Liver (tissue), 8 donors: ENCODE measurements at regions not wholly inside any gene's neighbourhood (a gene's known extent, or its start where the extent isn't known, plus 50 kb on each side); places are given as distances from the start of the nearest gene placed in this dataset.

Source experiments
- DNase-seq: peaks from one replicate; pipeline ENCODE4 v3.0.0-alpha.2; 2017; ENCODE audit warnings: low spot score
- H3K27ac ChIP-seq, 2 donors: one replicate each; pipeline ENCODE4 v1.7.0; 2013; ENCODE audit warnings: inconsistent platforms in 2 of 2, low read length in 2 of 2, control low read depth in 1 of 2, low read depth in 1 of 2, mild to moderate bottlenecking in 1 of 2
- H3K27me3 ChIP-seq, 4 donors: one replicate each; pipeline versions ENCODE4 v1.6.1 to v1.7.0; 2013; ENCODE audit warnings: low read length in 3 of 4, inconsistent platforms in 1 of 4, mild to moderate bottlenecking in 1 of 4, moderate library complexity in 1 of 4; ENCODE audit not compliant: control insufficient read depth in 4 of 4, insufficient read depth in 4 of 4
- H3K36me3 ChIP-seq, 4 donors: one replicate each; pipeline versions ENCODE4 v1.6.1 to v1.7.0; 2013; ENCODE audit warnings: low read length in 3 of 4, mild to moderate bottlenecking in 3 of 4, low read depth in 1 of 4, moderate library complexity in 1 of 4; ENCODE audit not compliant: control insufficient read depth in 4 of 4, insufficient read depth in 3 of 4
- H3K4me1 ChIP-seq, 4 donors: one replicate each; pipeline versions ENCODE4 v1.6.1 to v1.7.0; 2013; ENCODE audit warnings: low read length in 3 of 4, mild to moderate bottlenecking in 3 of 4, moderate library complexity in 1 of 4; ENCODE audit not compliant: control insufficient read depth in 4 of 4, insufficient read depth in 4 of 4
- H3K4me3 ChIP-seq, 3 donors: one replicate each; pipeline versions ENCODE4 v1.6.1 to v1.7.0; 2013; ENCODE audit warnings: low read length in 3 of 3, control low read depth in 1 of 3, low read depth in 1 of 3, mild to moderate bottlenecking in 1 of 3
- H3K9ac ChIP-seq, 2 donors: one replicate each; pipeline ENCODE4 v1.7.0; 2013; ENCODE audit warnings: low read length in 2 of 2, mild to moderate bottlenecking in 2 of 2, moderate library complexity in 2 of 2, control low read depth in 1 of 2, low read depth in 1 of 2
- H3K9me3 ChIP-seq, 4 donors: one replicate each; pipeline versions ENCODE4 v1.6.1 to v1.7.0; 2013; ENCODE audit warnings: low read length in 3 of 4; ENCODE audit not compliant: control insufficient read depth in 4 of 4
- ATF3 ChIP-seq: IDR thresholded peaks from 2 replicates; pipeline ENCODE4 v1.6.1; 2016; ENCODE audit warnings: antibody characterized with exemption
- EGR1 ChIP-seq, 2 donors: IDR thresholded peaks; 2 replicates each; pipeline ENCODE4 v1.6.1; 2016 to 2018; ENCODE audit warnings: antibody characterized with exemption in 2 of 2, low read depth in 2 of 2
- FOXA1 ChIP-seq: IDR thresholded peaks from 2 replicates; pipeline ENCODE4 v1.6.1; 2016; ENCODE audit warnings: antibody characterized with exemption
- FOXA2 ChIP-seq: IDR thresholded peaks from 2 replicates; pipeline ENCODE4 v1.6.1; 2016; ENCODE audit warnings: antibody characterized with exemption
- GABPA ChIP-seq, 2 donors: IDR thresholded peaks in 1 of 2; conservative IDR thresholded peaks in 1 of 2; 2 replicates each; pipeline ENCODE4 v1.6.1; 2016; ENCODE audit warnings: antibody characterized with exemption in 2 of 2, mild to moderate bottlenecking in 1 of 2, moderate library complexity in 1 of 2
- HNF4A ChIP-seq, 2 donors: conservative IDR thresholded peaks; 2 replicates each; pipeline ENCODE4 v1.6.1; 2016; ENCODE audit warnings: antibody characterized with exemption in 2 of 2, mild to moderate bottlenecking in 2 of 2
- HNF4G ChIP-seq: IDR thresholded peaks from 2 replicates; pipeline ENCODE4 v1.6.1; 2016; ENCODE audit warnings: antibody characterized with exemption
- JUND ChIP-seq, 2 donors: IDR thresholded peaks; 2 replicates each; pipeline ENCODE4 v1.6.1; 2016; ENCODE audit warnings: antibody characterized with exemption in 2 of 2
- MAX ChIP-seq: IDR thresholded peaks from 2 replicates; pipeline ENCODE4 v1.6.1; 2016; ENCODE audit warnings: antibody characterized with exemption
- NR2F2 ChIP-seq: IDR thresholded peaks from 2 replicates; pipeline ENCODE4 v1.6.1; 2016; ENCODE audit warnings: antibody characterized with exemption
- RAD21 ChIP-seq, 2 donors: IDR thresholded peaks; 2 replicates each; pipeline ENCODE4 v1.6.1; 2016; ENCODE audit warnings: antibody characterized with exemption in 2 of 2, mild to moderate bottlenecking in 2 of 2
- REST ChIP-seq: IDR thresholded peaks from 2 replicates; pipeline ENCODE4 v1.6.1; 2016; ENCODE audit warnings: antibody characterized with exemption, mild to moderate bottlenecking
- RXRA ChIP-seq, 2 donors: IDR thresholded peaks; 2 replicates each; pipeline ENCODE4 v1.6.1; 2017 to 2018; ENCODE audit warnings: antibody characterized with exemption in 2 of 2, mild to moderate bottlenecking in 1 of 2
- SP1 ChIP-seq: IDR thresholded peaks from 2 replicates; pipeline ENCODE4 v1.6.1; 2018; ENCODE audit warnings: antibody characterized with exemption, mild to moderate bottlenecking
- TAF1 ChIP-seq: conservative IDR thresholded peaks from 2 replicates; pipeline ENCODE4 v1.6.1; 2016; ENCODE audit warnings: antibody characterized with exemption, mild to moderate bottlenecking
- YY1 ChIP-seq: IDR thresholded peaks from 2 replicates; pipeline ENCODE4 v1.6.1; 2016; ENCODE audit warnings: antibody characterized with exemption, mild to moderate bottlenecking
- WGBS: extraction: QIAGEN DNeasy Blood & Tissue Kit; methylation state at CpG from one replicate; pipeline ENCODE4 v1.1.7; 2013; 5-methylcytosine and 5-hydroxymethylcytosine counted together
- TF ChIP-seq, protein P1 (sequence below): fragments of 150-350 bp; IDR thresholded peaks from 2 replicates; pipeline ENCODE4 v1.5.1; 2017; ENCODE audit warnings: improper control_type of control experiment, low read depth, low read length; ENCODE audit not compliant: missing input control
- TF ChIP-seq, protein P2 (sequence below): IDR thresholded peaks from 2 replicates; pipeline ENCODE4 v1.6.1; 2016; ENCODE audit warnings: antibody characterized with exemption
- donor health status: healthy.
- donor health status: healthy.
- donor health status: healthy.
- donor health status: healthy.
- donor health status: healthy.

DNA sequence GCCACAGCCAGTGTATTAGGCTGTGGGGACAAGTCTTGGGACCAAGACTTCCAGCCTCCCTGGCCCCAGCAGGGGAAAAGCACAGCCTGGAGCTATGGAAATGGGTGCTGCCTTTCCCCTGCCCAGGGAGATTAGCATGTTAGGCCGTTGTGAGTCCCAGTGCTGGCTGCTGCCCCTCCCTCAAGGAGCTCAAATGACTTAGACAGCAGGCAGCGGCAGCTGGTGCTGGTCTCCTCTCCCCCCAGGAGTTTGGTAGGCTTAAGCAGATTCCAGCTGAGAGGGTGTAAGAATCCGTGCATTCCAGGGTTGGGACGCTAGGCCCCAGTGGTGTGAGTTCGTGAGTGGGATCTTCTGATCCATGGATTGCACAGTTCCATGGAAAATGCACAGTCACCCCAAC lies 301.5 kb upstream of the PHF14 start:
- H3K4me1 ChIP-seq: no peaks in the 10 kb centered on the region
- H3K9ac ChIP-seq: no peak overlapping the region
- no peak overlapping the region for H3K4me3 ChIP-seq
- H3K27ac ChIP-seq: no peak overlapping the region
- no peaks in the 10 kb centered on the region for H3K27me3 ChIP-seq
- H3K36me3 ChIP-seq: no peaks in the 10 kb centered on the region
- DNase-seq: no peak
- no peaks in the 10 kb centered on the region for H3K9me3 ChIP-seq
- WGBS: 70% methylated on average over 5 of the region's 5 CpGs
- TF ChIP-seq ATF3: no peak
- no peak for TF ChIP-seq HNF4A (conservative IDR thresholded peaks at IDR 0.05)
- no peak for TF ChIP-seq TAF1
- no peak for TF ChIP-seq EGR1 (IDR thresholded peaks at IDR 0.05; ENCODE audit: low read depth in 2 of 2)
- TF ChIP-seq MAX: no peak
- TF ChIP-seq YY1: no peak
- TF ChIP-seq RAD21 (IDR thresholded peaks at IDR 0.05): no peak
- no peak for TF ChIP-seq HNF4G
- TF ChIP-seq, protein P1, sequence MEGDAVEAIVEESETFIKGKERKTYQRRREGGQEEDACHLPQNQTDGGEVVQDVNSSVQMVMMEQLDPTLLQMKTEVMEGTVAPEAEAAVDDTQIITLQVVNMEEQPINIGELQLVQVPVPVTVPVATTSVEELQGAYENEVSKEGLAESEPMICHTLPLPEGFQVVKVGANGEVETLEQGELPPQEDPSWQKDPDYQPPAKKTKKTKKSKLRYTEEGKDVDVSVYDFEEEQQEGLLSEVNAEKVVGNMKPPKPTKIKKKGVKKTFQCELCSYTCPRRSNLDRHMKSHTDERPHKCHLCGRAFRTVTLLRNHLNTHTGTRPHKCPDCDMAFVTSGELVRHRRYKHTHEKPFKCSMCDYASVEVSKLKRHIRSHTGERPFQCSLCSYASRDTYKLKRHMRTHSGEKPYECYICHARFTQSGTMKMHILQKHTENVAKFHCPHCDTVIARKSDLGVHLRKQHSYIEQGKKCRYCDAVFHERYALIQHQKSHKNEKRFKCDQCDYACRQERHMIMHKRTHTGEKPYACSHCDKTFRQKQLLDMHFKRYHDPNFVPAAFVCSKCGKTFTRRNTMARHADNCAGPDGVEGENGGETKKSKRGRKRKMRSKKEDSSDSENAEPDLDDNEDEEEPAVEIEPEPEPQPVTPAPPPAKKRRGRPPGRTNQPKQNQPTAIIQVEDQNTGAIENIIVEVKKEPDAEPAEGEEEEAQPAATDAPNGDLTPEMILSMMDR: no peak
- TF ChIP-seq REST: no peak
- no peak for TF ChIP-seq GABPA (IDR thresholded peaks at IDR 0.05 in 1 of 2, conservative IDR thresholded peaks at IDR 0.05 in 1 of 2)
- TF ChIP-seq, protein P2, sequence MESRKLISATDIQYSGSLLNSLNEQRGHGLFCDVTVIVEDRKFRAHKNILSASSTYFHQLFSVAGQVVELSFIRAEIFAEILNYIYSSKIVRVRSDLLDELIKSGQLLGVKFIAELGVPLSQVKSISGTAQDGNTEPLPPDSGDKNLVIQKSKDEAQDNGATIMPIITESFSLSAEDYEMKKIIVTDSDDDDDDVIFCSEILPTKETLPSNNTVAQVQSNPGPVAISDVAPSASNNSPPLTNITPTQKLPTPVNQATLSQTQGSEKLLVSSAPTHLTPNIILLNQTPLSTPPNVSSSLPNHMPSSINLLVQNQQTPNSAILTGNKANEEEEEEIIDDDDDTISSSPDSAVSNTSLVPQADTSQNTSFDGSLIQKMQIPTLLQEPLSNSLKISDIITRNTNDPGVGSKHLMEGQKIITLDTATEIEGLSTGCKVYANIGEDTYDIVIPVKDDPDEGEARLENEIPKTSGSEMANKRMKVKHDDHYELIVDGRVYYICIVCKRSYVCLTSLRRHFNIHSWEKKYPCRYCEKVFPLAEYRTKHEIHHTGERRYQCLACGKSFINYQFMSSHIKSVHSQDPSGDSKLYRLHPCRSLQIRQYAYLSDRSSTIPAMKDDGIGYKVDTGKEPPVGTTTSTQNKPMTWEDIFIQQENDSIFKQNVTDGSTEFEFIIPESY: no peak
- TF ChIP-seq SP1: no peak
- no peak for TF ChIP-seq JUND (IDR thresholded peaks at IDR 0.05)
- no peak for TF ChIP-seq RXRA (IDR thresholded peaks at IDR 0.05)
- TF ChIP-seq FOXA2: no peak
- no peak for TF ChIP-seq NR2F2
- no peak for TF ChIP-seq FOXA1

DNA sequence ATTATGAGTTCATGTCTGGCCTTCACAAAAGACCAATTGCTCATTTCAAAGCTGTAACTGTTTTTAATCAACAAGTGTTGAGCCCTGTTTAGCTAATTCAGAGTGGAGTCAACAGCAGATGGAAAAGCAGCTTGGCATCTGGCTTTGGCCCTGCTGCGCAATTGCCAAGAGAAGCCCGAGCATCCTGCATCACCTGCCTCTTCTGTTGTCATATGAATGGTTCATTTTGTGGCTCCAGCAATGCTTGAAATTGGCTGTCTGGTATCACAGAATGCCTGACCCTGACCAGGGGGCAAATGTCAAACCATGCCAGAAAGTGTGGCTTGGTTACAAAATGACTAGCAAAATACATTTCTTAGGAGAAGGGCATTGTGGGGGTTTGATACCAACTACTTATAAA lies 296.5 kb upstream of the PHF14 start:
- WGBS: 92% methylated on average over 2 of the region's 2 CpGs
- TF ChIP-seq JUND (IDR thresholded peaks at IDR 0.05): no peak
- TF ChIP-seq RAD21 (IDR thresholded peaks at IDR 0.05): no peak
- TF ChIP-seq GABPA (IDR thresholded peaks at IDR 0.05 in 1 of 2, conservative IDR thresholded peaks at IDR 0.05 in 1 of 2): no peak
- no peak for TF ChIP-seq YY1
- no peak for TF ChIP-seq TAF1
- no peak for TF ChIP-seq ATF3
- no peak for TF ChIP-seq RXRA (IDR thresholded peaks at IDR 0.05)
- no peak for TF ChIP-seq SP1
- TF ChIP-seq FOXA2: no peak
- no peak for TF ChIP-seq NR2F2
- no peak for TF ChIP-seq EGR1 (IDR thresholded peaks at IDR 0.05; ENCODE audit: low read depth in 2 of 2)
- TF ChIP-seq HNF4A (conservative IDR thresholded peaks at IDR 0.05): no peak
- no peak for TF ChIP-seq FOXA1
- TF ChIP-seq, protein P2: no peak
- TF ChIP-seq, protein P1: no peak

More for the DNA sequence above, 296.5 kb upstream of the PHF14 start:
- DNase-seq: no peak
- Histone ChIP-seq H3K4me3 (no peak overlapping the region), H3K4me1 (no peaks in the 10 kb centered on the region), H3K27ac (no peak overlapping the region), H3K36me3 (no peaks in the 10 kb centered on the region), H3K9ac (no peak overlapping the region), H3K27me3 (no peaks in the 10 kb centered on the region), H3K9me3 (no peaks in the 10 kb centered on the region)
